HCT116 (cell line): ENCODE measurements at regions not wholly inside any gene's neighbourhood (a gene's known extent, or its start where the extent isn't known, plus 50 kb on each side); places are given as distances from the start of the nearest gene placed in this dataset.

Experiments used
- ATAC-seq: fragments of 200-7000 bp; cut with Tn5 transposase; 2 replicates; pipeline ENCODE4 v1.9.1; 2020; ENCODE audit warnings: mild to moderate bottlenecking, moderate library complexity
- BruUV-seq: library from RNA; stranded (reverse); fragments of 400-500 nt; replicated peaks from 2 replicates; lab custom pipeline; 2021; lab: Mats Ljungman, UMichigan
- CTCF ChIA-PET: fragments of 300-600 bp; sonication (Branson Sonifier 250); formaldehyde crosslinking; loops from one replicate; lab custom pipeline; 2021; ENCODE audit warnings: antibody characterized with exemption; lab: Charles Lee
- POLR2A ChIA-PET: fragments of 300-600, 350-600 bp; sonication (Branson Sonifier 250); formaldehyde crosslinking; loops from one replicate; lab custom pipeline; 2021; ENCODE audit warnings: antibody characterized with exemption; lab: Charles Lee
- RAD21 ChIA-PET, 2 experiments: fragments of 300-600 bp; sonication (Branson Sonifier 250); formaldehyde crosslinking; loops; one replicate each; lab custom pipeline; 2023; ENCODE audit warnings: low total read pairs in 2 of 2; ENCODE audit not compliant: uncharacterized antibody in 2 of 2, unreplicated experiment in 2 of 2, low non-redundant PET in 1 of 2; lab: Charles Lee
- DNase-seq: peaks from one replicate; pipeline ENCODE4 v3.0.0-alpha.2; 2010; ENCODE audit warnings: low read depth, low spot score
- H2AFZ ChIP-seq: fragments of 200-600 bp; shearing (Covaris generic), sonication (generic); 2 replicates; pipeline ENCODE4 v1.6.1; 2017; ENCODE audit warnings: low read depth, mixed run types, mixed read lengths, antibody characterized with exemption, low read length; ENCODE audit not compliant: poor library complexity, severe bottlenecking
- H3K27ac ChIP-seq: 2 replicates; pipeline ENCODE4 v1.5.1; 2012; ENCODE audit warnings: low read depth, low read length
- H3K27me3 ChIP-seq: fragments of 200-600 bp; sonication (generic); 2 replicates; pipeline ENCODE4 v1.6.1; 2016; ENCODE audit warnings: mixed run types, low read length, mixed read lengths; ENCODE audit not compliant: insufficient read depth
- H3K36me3 ChIP-seq, 2 experiments: fragments of 200-500 bp in 1 of 2; fragments of 200-600 bp in 1 of 2; sonication (Bioruptor generic) in 1 of 2; sonication (generic) in 1 of 2; 2 replicates each; pipeline versions ENCODE4 v1.5.1 to v1.6.1; 2014 to 2016; ENCODE audit warnings: low read length in 2 of 2, inconsistent platforms in 1 of 2, mixed read lengths in 1 of 2, mixed run types in 1 of 2; ENCODE audit not compliant: insufficient read depth in 2 of 2, control insufficient read depth in 1 of 2
- H3K4me1 ChIP-seq, 2 experiments: fragments of 200-600 bp in 1 of 2; sonication (generic) in 1 of 2; 2 replicates each; pipeline versions ENCODE4 v1.5.1 to v1.6.1; 2012 to 2017; ENCODE audit warnings: low read length in 2 of 2, inconsistent platforms in 1 of 2, mild to moderate bottlenecking in 1 of 2, mixed read lengths in 1 of 2, mixed run types in 1 of 2, moderate library complexity in 1 of 2; ENCODE audit not compliant: insufficient read depth in 2 of 2, control insufficient read depth in 1 of 2
- H3K4me2 ChIP-seq: fragments of 200-600 bp; sonication (generic); 2 replicates; pipeline ENCODE4 v1.6.1; 2017; ENCODE audit warnings: mixed run types, low read length, mixed read lengths
- H3K4me3 ChIP-seq, 2 experiments: fragments of 200-600 bp in 1 of 2; sonication (generic) in 1 of 2; replicated peaks in 1 of 2; 2 replicates each; pipeline ENCODE4 v1.5.1; 2011 to 2016; ENCODE audit warnings: low read length in 2 of 2, control low read depth in 1 of 2, low read depth in 1 of 2, mild to moderate bottlenecking in 1 of 2, mixed read lengths in 1 of 2, mixed run types in 1 of 2
- H3K79me2 ChIP-seq: fragments of 200-600 bp; sonication (generic); 2 replicates; pipeline ENCODE4 v1.6.1; 2017; ENCODE audit warnings: mild to moderate bottlenecking, mixed run types, low read length, moderate library complexity, mixed read lengths; ENCODE audit not compliant: insufficient read depth
- H3K9ac ChIP-seq: fragments of 200-600 bp; sonication (generic); 2 replicates; pipeline ENCODE4 v1.6.1; 2016; ENCODE audit warnings: low read length, mixed read lengths
- H3K9me2 ChIP-seq: fragments of 200-600 bp; sonication (generic), shearing (Covaris generic); 2 replicates; pipeline ENCODE4 v1.6.1; 2017; ENCODE audit warnings: mixed run types, mild to moderate bottlenecking, moderate library complexity; ENCODE audit not compliant: insufficient read depth
- H3K9me3 ChIP-seq, 2 experiments: fragments of 200-500 bp in 1 of 2; fragments of 200-600 bp in 1 of 2; sonication (Bioruptor generic) in 1 of 2; sonication (generic) in 1 of 2; 2 replicates each; pipeline ENCODE4 v1.6.1; 2014 to 2017; ENCODE audit warnings: low read length in 2 of 2, mixed read lengths in 2 of 2, inconsistent platforms in 1 of 2, low read depth in 1 of 2, mild to moderate bottlenecking in 1 of 2, mixed run types in 1 of 2, moderate library complexity in 1 of 2; ENCODE audit not compliant: control insufficient read depth in 1 of 2, insufficient read depth in 1 of 2
- H4K20me1 ChIP-seq: fragments of 200-600 bp; sonication (generic), shearing (Covaris generic); 2 replicates; pipeline ENCODE4 v1.6.1; 2017; ENCODE audit warnings: mixed run types, mild to moderate bottlenecking, moderate library complexity; ENCODE audit not compliant: insufficient read depth
- ATF3 ChIP-seq: IDR thresholded peaks from 2 replicates; pipeline ENCODE4 v1.6.1; 2012
- CEBPB ChIP-seq: IDR thresholded peaks from 2 replicates; pipeline ENCODE4 v1.6.1; 2012; ENCODE audit warnings: low read depth
- ELF1 ChIP-seq: IDR thresholded peaks from 2 replicates; pipeline ENCODE4 v1.6.1; 2012; ENCODE audit warnings: low read depth, borderline replicate concordance
- EZH2 ChIP-seq: fragments of 200-600 bp; sonication (generic); IDR thresholded peaks from 2 replicates; pipeline ENCODE4 v1.6.1; 2017; ENCODE audit warnings: antibody characterized with exemption, mixed run types
- EZH2phosphoT487 ChIP-seq: fragments of 200-600 bp; IDR thresholded peaks from 2 replicates; pipeline ENCODE4 v1.6.1; 2018; ENCODE audit warnings: antibody characterized with exemption, borderline replicate concordance
- FOSL1 ChIP-seq: IDR thresholded peaks from 2 replicates; pipeline ENCODE4 v1.6.1; 2012; ENCODE audit warnings: low read depth
- JUND ChIP-seq: IDR thresholded peaks from 2 replicates; pipeline ENCODE4 v1.6.1; 2012
- MAX ChIP-seq: IDR thresholded peaks from 2 replicates; pipeline ENCODE4 v1.6.1; 2012
- POLR2AphosphoS5 ChIP-seq: IDR thresholded peaks from 2 replicates; pipeline ENCODE4 v1.6.1; 2011; ENCODE audit warnings: mild to moderate bottlenecking, low read depth, low read length, moderate library complexity
- RAD21 ChIP-seq: IDR thresholded peaks from 2 replicates; pipeline ENCODE4 v1.6.1; 2012; ENCODE audit warnings: low read depth, mild to moderate bottlenecking
- REST ChIP-seq: IDR thresholded peaks from 2 replicates; pipeline ENCODE4 v1.6.1; 2012; ENCODE audit warnings: low read depth
- SIN3A ChIP-seq: IDR thresholded peaks from 2 replicates; pipeline ENCODE4 v1.6.1; 2012; ENCODE audit warnings: low read depth
- SP1 ChIP-seq: IDR thresholded peaks from 2 replicates; pipeline ENCODE4 v1.6.1; 2012; ENCODE audit warnings: low read depth
- SRF ChIP-seq: IDR thresholded peaks from 2 replicates; pipeline ENCODE4 v1.6.1; 2012; ENCODE audit warnings: low read depth
- TCF7L2 ChIP-seq: IDR thresholded peaks from 2 replicates; pipeline ENCODE4 v1.7.0; 2011; ENCODE audit warnings: borderline replicate concordance, inconsistent platforms; ENCODE audit not compliant: insufficient read depth, insufficient read length; ENCODE audit errors: extremely low read depth
- ZBTB33 ChIP-seq: IDR thresholded peaks from 2 replicates; pipeline ENCODE4 v1.6.1; 2011; ENCODE audit warnings: mild to moderate bottlenecking, low read length, moderate library complexity; ENCODE audit not compliant: insufficient replicate concordance; ENCODE audit errors: extremely low read depth
- ZNF274 ChIP-seq: fragments of 200-500 bp; sonication (Bioruptor generic); IDR thresholded peaks from 2 replicates; pipeline ENCODE4 v1.6.1; 2014; ENCODE audit warnings: mild to moderate bottlenecking, low read depth, low read length, inconsistent platforms
- intact Hi-C: fragments of 100-400 bp; cut with micrococcal nuclease; formaldehyde crosslinking; loops from 2 replicates; pipeline ENCODE4 v1.10.0; 2022

GRCh38 chr20:60630609-60631008, 621.5 kb upstream of the CDH4 start:
- no peaks in the 10 kb centered on the region for H3K9me2 ChIP-seq
- no TSS peak for BruUV-seq
- TF ChIP-seq SRF (no peak), RAD21 (no peak), SP1 (no peak), ZBTB33 (no peak), CEBPB (no peak), JUND (no peak), REST (no peak), FOSL1 (no peak), ELF1 (no peak), POLR2AphosphoS5 (no peak), EZH2 (no peak), TCF7L2 (no peak), EZH2phosphoT487 (no peak), ZNF274 (no peak), SIN3A (no peak), MAX (no peak), ATF3 (no peak)
- no peaks in the 10 kb centered on the region for H3K27me3 ChIP-seq
- no peak overlapping the region for H2AFZ ChIP-seq
- no peaks in the 10 kb centered on the region for H3K79me2 ChIP-seq
- DNase-seq (no peak), ATAC-seq (no peak)
- no peaks in the 10 kb centered on the region for H3K4me1 ChIP-seq
- ChIA-PET CTCF (no interaction called here), RAD21 (no interaction called here), POLR2A (no interaction called here)
- no peak overlapping the region for H3K4me2 ChIP-seq
- H3K9me3 ChIP-seq = peaks cover 4 to 38% of the 10 kb centered on the region in 2 experiments; a peak in 2 of 4 replicates
- H3K9ac ChIP-seq = no peak overlapping the region
- H3K36me3 ChIP-seq = no peaks in the 10 kb centered on the region
- no peak overlapping the region for H3K27ac ChIP-seq
- H4K20me1 ChIP-seq = no peaks in the 10 kb centered on the region
- no peak overlapping the region for H3K4me3 ChIP-seq
- intact Hi-C loops = no loop called here
